ENCODE measurements at regions not wholly inside any gene's neighbourhood (a gene's known extent, or its start where the extent isn't known, plus 50 kb on each side); places are given as distances from the start of the nearest gene placed in this dataset.

DNA sequence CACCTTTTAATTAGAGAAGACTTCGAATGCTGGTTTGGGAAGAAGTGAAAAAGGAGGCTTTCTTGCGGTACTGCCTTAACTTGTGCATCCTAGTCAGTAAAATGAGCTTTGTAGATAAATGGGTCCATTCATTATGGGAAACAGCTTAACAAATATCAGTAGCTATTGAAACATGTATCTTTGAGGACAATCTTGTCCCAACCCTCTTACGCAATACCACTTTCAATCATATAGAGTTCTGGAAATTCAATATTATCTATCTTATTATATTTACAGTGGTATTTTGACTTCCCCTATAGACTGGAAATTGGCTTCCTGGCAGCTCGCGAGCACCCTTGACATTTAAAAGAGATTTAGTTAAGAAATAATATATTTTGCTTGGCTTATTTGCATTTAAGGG is 565.8 kb upstream of the NUDT12 start:
- intact Hi-C loops (cut with DNase I) = no loop called here
- peaks cover 0 to 7% (median 0%) of the 10 kb centered on the region in 11 donors for H3K9me3 ChIP-seq
- TF ChIP-seq CTCF (IDR thresholded peaks at IDR 0.05) = no peak
- H3K27ac ChIP-seq = no peak overlapping the region
- ATAC-seq = no peak
- H3K4me3 ChIP-seq = no peak overlapping the region
- 73 to 79% methylated on average over 5 of the region's 5 CpGs for WGBS, 2 donors
- H3K36me3 ChIP-seq = no peaks in the 10 kb centered on the region
- no peak for DNase-seq
- no peaks in the 10 kb centered on the region for H3K4me1 ChIP-seq
- H3K27me3 ChIP-seq = no peaks in the 10 kb centered on the region

- DNase-seq (no peak), ATAC-seq (no peak)
- Histone ChIP-seq H3K4me3 (no peak overlapping the region), H3K36me3 (no peaks in the 10 kb centered on the region), H3K4me1 (no peaks in the 10 kb centered on the region), H3K27me3 (no peaks in the 10 kb centered on the region), H3K27ac (no peak overlapping the region), H3K9me3 (peaks cover 0 to 3% (median 0%) of the 10 kb centered on the region in 11 donors)
- 39 to 49% methylated on average over 1 of the region's 1 CpG for WGBS, 2 donors
- no peak for TF ChIP-seq CTCF (IDR thresholded peaks at IDR 0.05)
- intact Hi-C loops (cut with DNase I) = no loop called here
These were observed 564.4 kb upstream of the NUDT12 start for GRCh38 chr5:104126980-104127379.

DNA sequence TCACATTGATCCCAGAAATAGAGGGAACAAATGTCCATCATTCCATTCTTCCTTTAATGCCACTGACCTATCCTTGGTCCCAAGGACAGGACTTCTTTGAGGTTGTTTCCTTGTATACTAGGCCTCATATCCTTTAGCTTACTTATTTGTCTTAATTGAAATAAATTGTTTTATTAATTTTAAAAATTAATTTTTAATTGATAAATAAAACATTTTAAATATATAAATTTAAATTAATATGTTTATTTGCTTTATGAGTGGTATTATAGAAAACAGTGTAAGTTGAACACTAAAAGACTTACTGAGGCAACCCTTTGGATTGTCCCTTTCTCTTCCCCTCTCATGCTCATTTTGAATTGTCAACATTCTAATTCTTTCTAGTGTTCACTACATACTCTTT is 556.9 kb upstream of the NUDT12 start:
- intact Hi-C loops (cut with DNase I) = no loop called here

DNA sequence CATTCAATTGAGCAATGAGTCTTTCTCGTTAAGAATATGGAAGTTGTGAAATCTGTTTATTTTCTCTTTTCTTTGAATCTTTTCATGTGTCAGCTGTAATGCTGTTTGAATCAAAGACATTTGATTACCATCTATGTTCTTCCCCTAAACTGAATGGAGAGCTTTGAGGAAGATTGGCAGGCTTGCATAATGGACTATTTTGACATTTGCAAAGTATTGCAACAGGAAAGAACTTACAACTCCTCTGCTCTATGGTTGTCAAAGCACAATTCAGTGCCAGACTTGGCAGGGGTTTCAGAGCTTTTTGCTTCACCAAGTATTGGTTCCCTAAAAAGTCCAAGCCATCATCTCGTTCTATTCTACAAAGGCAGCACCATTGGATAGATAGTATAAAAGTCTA is 549.0 kb upstream of the NUDT12 start:
- DNase-seq (no peak), ATAC-seq (no peak)
- TF ChIP-seq CTCF (IDR thresholded peaks at IDR 0.05) = no peak
- Histone ChIP-seq H3K4me1 (no peaks in the 10 kb centered on the region), H3K4me3 (no peak overlapping the region), H3K36me3 (no peaks in the 10 kb centered on the region), H3K27me3 (no peaks in the 10 kb centered on the region), H3K9me3 (peaks cover 0 to 34% (median 0%) of the 10 kb centered on the region in 11 donors), H3K27ac (no peak overlapping the region)
- intact Hi-C loops (cut with DNase I) = no loop called here
- 78 to 84% methylated on average over 2 of the region's 2 CpGs for WGBS, 2 donors

More for the DNA sequence above, 556.9 kb upstream of the NUDT12 start:
- Histone ChIP-seq H3K4me1 (no peaks in the 10 kb centered on the region), H3K27me3 (no peaks in the 10 kb centered on the region), H3K4me3 (no peak overlapping the region), H3K27ac (no peak overlapping the region), H3K9me3 (peaks cover 0 to 6% (median 0%) of the 10 kb centered on the region in 11 donors), H3K36me3 (no peaks in the 10 kb centered on the region)
- DNase-seq (no peak), ATAC-seq (no peak)
- no peak for TF ChIP-seq CTCF (IDR thresholded peaks at IDR 0.05)

GRCh38 chr5:104096451-104096850 is 533.9 kb upstream of the NUDT12 start:
- 73 to 77% methylated on average over 5 of the region's 5 CpGs for WGBS, 2 donors
- Histone ChIP-seq H3K9me3 (no peaks in the 10 kb centered on the region), H3K36me3 (no peaks in the 10 kb centered on the region), H3K27me3 (no peaks in the 10 kb centered on the region), H3K27ac (no peak overlapping the region), H3K4me3 (no peak overlapping the region), H3K4me1 (no peaks in the 10 kb centered on the region)
- no peak for TF ChIP-seq CTCF (IDR thresholded peaks at IDR 0.05)
- ATAC-seq (no peak), DNase-seq (no peak)
- intact Hi-C loops (cut with DNase I) = no loop called here
